Spinal cord (tissue), 9 donors: ENCODE measurements at regions not wholly inside any gene's neighbourhood (a gene's known extent, or its start where the extent isn't known, plus 50 kb on each side); places are given as distances from the start of the nearest gene placed in this dataset.
"Not testable (repeated sequence)": the region's sequence is repeated elsewhere in the genome, so short reads cannot be mapped to it uniquely, and the experiment has no call there.

ENCODE experiments used
- DNase-seq, 6 donors: peaks; one replicate each; pipeline versions ENCODE4 v3.0.0 to v3.0.0-alpha.2; 2013 to 2015; ENCODE audit warnings: low spot score in 6 of 6, low read depth in 4 of 6
- H3K27ac ChIP-seq: one replicate; pipeline ENCODE4 v1.5.1; 2013; ENCODE audit warnings: low read depth, low read length, control low read depth
- H3K27me3 ChIP-seq: one replicate; pipeline ENCODE4 v1.6.1; 2013; ENCODE audit warnings: low read length; ENCODE audit not compliant: control insufficient read depth, insufficient read depth
- H3K36me3 ChIP-seq: one replicate; pipeline ENCODE4 v1.6.1; 2013; ENCODE audit warnings: low read length; ENCODE audit not compliant: control insufficient read depth, insufficient read depth
- H3K4me1 ChIP-seq: one replicate; pipeline ENCODE4 v1.6.1; 2013; ENCODE audit warnings: low read length; ENCODE audit not compliant: control insufficient read depth, insufficient read depth
- H3K4me3 ChIP-seq: one replicate; pipeline ENCODE4 v1.5.1; 2013; ENCODE audit warnings: low read depth, low read length, control low read depth
- H3K9me3 ChIP-seq: one replicate; pipeline ENCODE4 v1.6.1; 2013; ENCODE audit warnings: low read length; ENCODE audit not compliant: control insufficient read depth, insufficient read depth
- WGBS: methylation state at CpG from one replicate; pipeline ENCODE4 v1.1.5; 2013; ENCODE audit warnings: missing lambda C conversion rate; ENCODE audit not compliant: insufficient coverage; 5-methylcytosine and 5-hydroxymethylcytosine counted together
- donor health status: healthy.

DNA sequence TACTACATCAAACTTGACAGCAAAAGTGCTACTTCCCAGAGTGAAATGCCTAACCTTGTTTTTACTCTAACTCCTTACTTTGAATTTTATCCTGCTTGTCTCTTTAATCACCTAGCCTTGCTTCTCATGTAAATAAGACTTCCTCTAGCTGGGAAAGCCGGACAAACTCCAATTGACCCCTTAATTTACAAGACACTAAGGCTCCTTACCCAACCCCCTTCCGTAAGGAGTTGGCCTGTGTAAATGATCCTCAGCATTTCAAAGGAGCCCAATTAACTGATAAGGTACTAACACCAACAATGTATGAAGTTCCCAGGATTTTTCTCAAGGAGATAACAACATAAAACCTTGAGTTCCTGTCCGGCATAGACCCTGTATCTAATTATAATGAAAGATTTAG is 1728.4 kb downstream of the BRINP3 start:
- not testable (repeated sequence) for H3K27me3 ChIP-seq, H3K9me3 ChIP-seq, DNase-seq, H3K36me3 ChIP-seq, H3K27ac ChIP-seq, H3K4me1 ChIP-seq, H3K4me3 ChIP-seq
- WGBS: 29% methylated on average over 2 of the region's 3 CpGs

DNA sequence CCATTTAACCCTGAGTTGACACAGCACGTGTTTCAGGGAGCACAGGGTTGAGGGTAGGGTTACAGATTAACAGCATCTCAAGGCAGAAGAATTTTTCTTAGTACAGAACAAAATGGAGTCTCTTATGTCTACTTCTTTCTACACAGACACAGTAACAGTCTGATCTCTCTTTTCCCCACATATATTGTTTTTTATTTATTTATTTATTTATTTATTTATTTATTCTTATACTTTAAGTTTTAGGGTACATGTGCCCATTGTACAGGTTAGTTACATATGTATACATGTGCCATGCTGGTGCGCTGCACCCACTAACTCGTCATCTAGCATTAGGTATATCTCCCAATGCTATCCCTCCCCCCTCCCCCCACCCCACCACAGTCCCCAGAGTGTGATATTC is 1725.6 kb downstream of the BRINP3 start:
- not testable (repeated sequence) for H3K4me1 ChIP-seq, H3K36me3 ChIP-seq, H3K4me3 ChIP-seq, H3K9me3 ChIP-seq, H3K27me3 ChIP-seq, DNase-seq, H3K27ac ChIP-seq
- no CpG with 5 or more reads among the region's 3 CpGs for WGBS

DNA sequence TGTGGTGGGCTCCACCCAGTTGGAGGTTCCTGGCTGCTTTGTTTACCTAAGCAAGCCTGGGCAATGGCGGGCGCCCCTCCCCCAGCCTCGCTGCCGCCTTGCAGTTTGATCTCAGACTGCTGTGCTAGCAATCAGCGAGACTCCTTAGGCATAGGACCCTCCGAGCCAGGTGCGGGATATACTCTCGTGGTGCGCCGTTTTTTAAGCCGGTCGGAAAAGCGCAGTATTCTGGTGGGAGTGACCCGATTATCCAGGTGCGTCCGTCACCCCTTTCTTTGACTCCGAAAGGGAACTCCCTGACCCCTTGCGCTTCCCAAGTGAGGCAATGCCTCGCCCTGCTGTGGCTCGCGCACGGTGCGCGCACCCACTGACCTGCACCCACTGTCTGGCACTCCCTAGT is 1719.9 kb downstream of the BRINP3 start:
- H3K36me3 ChIP-seq, H3K27ac ChIP-seq, H3K4me1 ChIP-seq, DNase-seq, H3K4me3 ChIP-seq, H3K9me3 ChIP-seq, H3K27me3 ChIP-seq: not testable (repeated sequence)
- 89% methylated on average over 13 of the region's 24 CpGs for WGBS

- Histone ChIP-seq H3K4me1 (no peaks in the 10 kb centered on the region), H3K36me3 (no peaks in the 10 kb centered on the region), H3K27ac (no peak overlapping the region), H3K9me3 (no peaks in the 10 kb centered on the region), H3K4me3 (no peak overlapping the region), H3K27me3 (no peaks in the 10 kb centered on the region)
- 70% methylated on average over 1 of the region's 1 CpG for WGBS
- DNase-seq: no peak
These were observed 1716.4 kb downstream of the BRINP3 start for GRCh38 chr1:188761226-188761625.

- no peak overlapping the region for H3K27ac ChIP-seq
- no peak for DNase-seq
These were observed 1715.4 kb downstream of the BRINP3 start for GRCh38 chr1:188762166-188762743.

DNA sequence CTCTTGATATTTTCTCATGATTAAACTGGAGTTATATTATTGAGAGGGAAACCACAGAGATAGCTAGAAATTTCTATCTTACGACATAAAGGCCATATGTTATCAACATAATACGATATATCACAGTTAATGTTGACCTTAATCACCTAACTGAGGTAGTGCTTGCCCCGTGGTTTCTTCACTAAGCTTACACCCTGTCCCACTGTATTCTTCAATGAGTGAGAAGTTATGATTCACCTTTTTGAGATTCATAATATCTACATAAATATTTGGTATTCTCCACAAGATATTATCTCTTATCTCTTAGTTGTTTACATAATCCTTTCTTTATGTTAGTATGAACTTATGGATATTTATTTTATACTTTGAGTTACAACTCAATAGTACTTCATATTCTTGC is 1714.1 kb downstream of the BRINP3 start:
- no CpG with 5 or more reads among the region's 3 CpGs for whole genome bisulfite sequencing
- no peak overlapping the region for H3K27ac ChIP-seq
- no peaks in the 10 kb centered on the region for H3K27me3 ChIP-seq
- no peak for DNase-seq
- H3K4me3 ChIP-seq: no peak overlapping the region
- H3K4me1 ChIP-seq: no peaks in the 10 kb centered on the region
- no peaks in the 10 kb centered on the region for H3K36me3 ChIP-seq
- H3K9me3 ChIP-seq: no peaks in the 10 kb centered on the region

More at GRCh38 chr1:188762166-188762743, 1715.4 kb downstream of the BRINP3 start:
- Histone ChIP-seq H3K4me1 (no peaks in the 10 kb centered on the region), H3K36me3 (no peaks in the 10 kb centered on the region), H3K4me3 (no peak overlapping the region), H3K9me3 (no peaks in the 10 kb centered on the region), H3K27me3 (no peaks in the 10 kb centered on the region)
- WGBS: 73% methylated on average over 1 of the region's 2 CpGs

DNA sequence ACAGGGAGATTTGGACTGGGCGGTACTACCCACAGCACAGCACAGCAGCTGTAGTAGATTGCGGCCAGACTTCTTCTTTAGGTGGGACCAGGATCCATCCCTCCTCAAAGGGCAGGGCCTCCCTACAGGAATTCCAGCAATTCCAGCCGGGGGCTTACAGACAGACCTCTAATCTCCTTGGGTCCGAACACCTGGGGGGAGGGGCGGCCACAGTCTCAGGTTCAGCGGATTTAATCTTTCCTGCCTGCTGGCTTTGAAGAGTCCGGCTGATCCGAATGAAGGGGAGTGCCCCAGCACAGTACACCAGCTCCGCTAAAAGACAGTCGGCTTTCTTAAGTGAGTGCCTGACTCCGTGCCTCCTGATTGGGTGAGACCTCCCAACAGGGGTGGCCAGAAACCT is 1708.5 kb downstream of the BRINP3 start:
- H3K36me3 ChIP-seq: no peaks in the 10 kb centered on the region
- H3K4me3 ChIP-seq: no peak overlapping the region
- no peaks in the 10 kb centered on the region for H3K4me1 ChIP-seq
- no peak for DNase-seq
- H3K27ac ChIP-seq: no peak overlapping the region
- H3K9me3 ChIP-seq: peaks cover 3% of the 10 kb centered on the region
- WGBS: 96% methylated on average over 11 of the region's 11 CpGs
- no peaks in the 10 kb centered on the region for H3K27me3 ChIP-seq

DNA sequence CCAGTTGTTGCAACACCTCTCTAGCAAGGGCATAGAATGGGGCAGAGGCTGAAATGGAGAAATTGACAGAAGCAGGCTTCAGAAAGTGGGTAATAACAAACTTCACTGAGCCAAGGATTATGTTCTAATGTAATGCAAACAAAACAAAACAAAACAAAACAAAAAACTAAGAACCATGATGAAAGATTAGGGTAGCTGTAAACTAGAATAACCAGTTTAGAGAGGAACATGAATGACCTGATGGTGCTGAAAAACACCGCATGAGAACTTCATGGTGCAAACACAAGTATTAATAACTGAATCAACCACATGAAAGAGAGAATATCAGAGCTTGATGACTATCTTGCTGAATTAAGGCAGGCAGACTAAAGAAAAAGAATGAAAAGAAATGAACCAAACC is 1707.7 kb downstream of the BRINP3 start:
- Histone ChIP-seq H3K36me3 (no peaks in the 10 kb centered on the region), H3K4me1 (no peaks in the 10 kb centered on the region), H3K9me3 (peaks cover 3% of the 10 kb centered on the region), H3K4me3 (no peak overlapping the region), H3K27ac (no peak overlapping the region), H3K27me3 (no peaks in the 10 kb centered on the region)
- WGBS: no CpG with 5 or more reads among the region's 1 CpG
- DNase-seq: no peak

- Histone ChIP-seq H3K4me3 (no peak overlapping the region), H3K4me1 (no peaks in the 10 kb centered on the region), H3K36me3 (no peaks in the 10 kb centered on the region), H3K27me3 (no peaks in the 10 kb centered on the region), H3K9me3 (no peaks in the 10 kb centered on the region), H3K27ac (no peak overlapping the region)
- DNase-seq: no peak
- WGBS: no CpG with 5 or more reads among the region's 2 CpGs
These were observed 1699.1 kb downstream of the BRINP3 start for GRCh38 chr1:188778578-188778977.

DNA sequence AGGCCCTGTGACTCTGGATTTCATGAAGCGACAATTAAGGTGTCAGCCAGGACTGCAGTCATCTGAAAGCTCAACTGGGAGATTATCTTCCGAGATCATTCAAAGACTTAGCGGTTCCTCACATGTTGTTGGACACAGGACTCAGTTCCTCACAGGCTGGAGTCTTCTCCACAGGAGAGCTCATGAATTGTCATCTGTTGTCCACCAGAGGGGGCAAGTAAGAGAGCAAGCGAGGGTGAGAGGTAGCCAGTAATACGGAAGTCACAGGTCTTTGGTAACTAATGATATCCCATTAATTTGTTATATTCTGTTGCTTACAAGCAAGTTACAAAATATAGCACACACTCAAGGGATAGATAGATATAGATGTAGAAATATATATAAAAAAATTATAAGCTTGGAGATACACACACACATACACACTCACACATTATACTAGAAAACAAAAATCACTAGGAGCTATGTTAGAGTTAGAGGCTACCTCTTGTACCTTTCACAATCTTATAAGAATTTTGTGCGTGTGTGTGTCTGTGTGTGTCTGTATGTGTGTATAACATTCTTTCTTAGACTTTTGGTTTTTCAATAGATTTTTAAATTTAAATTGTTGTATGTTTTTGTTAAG is 1695.3 kb downstream of the BRINP3 start:
- DNase-seq: peak in 3 of 6 donors; percentile 1 to 44 (median 14)
- Histone ChIP-seq H3K4me3 (no peak overlapping the region), H3K36me3 (no peaks in the 10 kb centered on the region), H3K27ac (no peak overlapping the region), H3K4me1 (no peaks in the 10 kb centered on the region), H3K9me3 (peaks cover 2% of the 10 kb centered on the region), H3K27me3 (no peaks in the 10 kb centered on the region)
- no CpG with 5 or more reads among the region's 6 CpGs for WGBS
